Mesendoderm (in vitro differentiated cells): ENCODE measurements at regions not wholly inside any gene's neighbourhood (a gene's known extent, or its start where the extent isn't known, plus 50 kb on each side); places are given as distances from the start of the nearest gene placed in this dataset.
A peak's percentile ranks its signal among the peaks of the same experiment; 100 is the strongest.

Experiments used
- DNase-seq: peaks from one replicate; pipeline ENCODE4 v3.0.0; 2013
- H2AK5ac ChIP-seq: 2 replicates; pipeline ENCODE4 v1.6.1; 2013; ENCODE audit warnings: low read length, inconsistent platforms
- H2BK120ac ChIP-seq: 2 replicates; pipeline ENCODE4 v1.6.1; 2013; ENCODE audit warnings: low read depth, mild to moderate bottlenecking, low read length, moderate library complexity, mixed read lengths
- H2BK15ac ChIP-seq: replicated peaks from 2 replicates; pipeline ENCODE4 v1.6.1; 2013; ENCODE audit warnings: low read depth, mild to moderate bottlenecking, moderate library complexity
- H2BK5ac ChIP-seq: 2 replicates; pipeline ENCODE4 v1.6.1; 2013; ENCODE audit warnings: low read length, inconsistent platforms
- H3K18ac ChIP-seq: 2 replicates; pipeline ENCODE4 v1.6.1; 2013; ENCODE audit warnings: mild to moderate bottlenecking, low read length, mixed read lengths
- H3K23ac ChIP-seq: one replicate; pipeline ENCODE4 v1.6.1; 2013; ENCODE audit warnings: low read length
- H3K27ac ChIP-seq: 2 replicates; pipeline ENCODE4 v1.5.1; 2013; ENCODE audit warnings: low read depth, mild to moderate bottlenecking, inconsistent platforms, low read length, moderate library complexity
- H3K27me3 ChIP-seq: 2 replicates; pipeline ENCODE4 v1.6.1; 2013; ENCODE audit warnings: low read length, control low read depth, mild to moderate bottlenecking, inconsistent platforms; ENCODE audit not compliant: insufficient read depth, poor library complexity
- H3K36me3 ChIP-seq: 2 replicates; pipeline ENCODE4 v1.6.1; 2013; ENCODE audit warnings: low read length, inconsistent platforms; ENCODE audit not compliant: control insufficient read depth, insufficient read depth
- H3K4ac ChIP-seq: one replicate; pipeline ENCODE4 v1.6.1; 2013; ENCODE audit warnings: low read depth, mild to moderate bottlenecking, low read length, moderate library complexity
- H3K4me1 ChIP-seq: 2 replicates; pipeline ENCODE4 v1.6.1; 2013; ENCODE audit warnings: low read depth, low read length, inconsistent platforms; ENCODE audit not compliant: control insufficient read depth
- H3K4me2 ChIP-seq: 2 replicates; pipeline ENCODE4 v1.6.1; 2013; ENCODE audit warnings: low read length
- H3K4me3 ChIP-seq: 2 replicates; pipeline ENCODE4 v1.5.1; 2013; ENCODE audit warnings: mild to moderate bottlenecking, low read length
- H3K56ac ChIP-seq: one replicate; pipeline ENCODE4 v1.6.1; 2013; ENCODE audit warnings: low read length
- H3K79me1 ChIP-seq: 2 replicates; pipeline ENCODE4 v1.6.1; 2013; ENCODE audit warnings: low read length, inconsistent platforms
- H3K79me2 ChIP-seq: 2 replicates; pipeline ENCODE4 v1.6.1; 2013; ENCODE audit warnings: mild to moderate bottlenecking, low read length; ENCODE audit not compliant: control insufficient read depth, insufficient read depth
- H3K9ac ChIP-seq: 2 replicates; pipeline ENCODE4 v1.6.1; 2013; ENCODE audit warnings: low read length, inconsistent platforms
- H4K5ac ChIP-seq: one replicate; pipeline ENCODE4 v1.6.1; 2013; ENCODE audit warnings: low read length
- H4K8ac ChIP-seq: one replicate; pipeline ENCODE4 v1.6.1; 2013; ENCODE audit warnings: low read depth, mild to moderate bottlenecking, control low read depth, low read length, moderate library complexity
- WGBS: extraction: QIAGEN DNeasy Blood & Tissue Kit; methylation state at CpG from one replicate; pipeline ENCODE4 v1.1.7; 2013; ENCODE audit warnings: low lambda C conversion rate, missing lambda C conversion rate; ENCODE audit not compliant: insufficient coverage; ENCODE audit errors: extremely low coverage; 5-methylcytosine and 5-hydroxymethylcytosine counted together

GRCh38 chr2:105454801-105455485 lies 56.1 kb upstream of the FHL2 start:
- H2BK5ac ChIP-seq: no peak overlapping the region
- H3K23ac ChIP-seq: no peak overlapping the region
- WGBS: no CpG with 5 or more reads among the region's 6 CpGs
- H3K4me2 ChIP-seq: no peak overlapping the region
- H2AK5ac ChIP-seq: no peak overlapping the region
- DNase-seq: peak; percentile 55
- no peaks in the 10 kb centered on the region for H3K27me3 ChIP-seq
- no peak overlapping the region for H3K4me3 ChIP-seq
- no peak overlapping the region for H3K18ac ChIP-seq
- no peak overlapping the region for H3K4ac ChIP-seq
- no peak overlapping the region for H3K9ac ChIP-seq
- H3K27ac ChIP-seq: no peak overlapping the region
- H2BK15ac ChIP-seq: no peak overlapping the region
- no peaks in the 10 kb centered on the region for H3K4me1 ChIP-seq
- H4K8ac ChIP-seq: no peak overlapping the region
- H3K79me2 ChIP-seq: no peaks in the 10 kb centered on the region
- H3K36me3 ChIP-seq: no peaks in the 10 kb centered on the region
- no peaks in the 10 kb centered on the region for H3K79me1 ChIP-seq
- H4K5ac ChIP-seq: no peak overlapping the region
- H3K56ac ChIP-seq: no peak overlapping the region
- H2BK120ac ChIP-seq: no peak overlapping the region

- no peaks in the 10 kb centered on the region for H3K79me2 ChIP-seq
- WGBS: no CpG with 5 or more reads among the region's 5 CpGs
These were observed 52.8 kb upstream of the FHL2 start for GRCh38 chr2:105451571-105452166.

GRCh38 chr2:105450471-105450870 lies 51.6 kb upstream of the FHL2 start:
- Histone ChIP-seq H3K9ac (no peak overlapping the region), H3K4ac (no peak overlapping the region), H4K8ac (no peak overlapping the region), H4K5ac (no peak overlapping the region), H3K56ac (no peak overlapping the region), H3K18ac (no peak overlapping the region), H3K36me3 (no peaks in the 10 kb centered on the region), H3K4me2 (no peak overlapping the region), H2BK120ac (no peak overlapping the region), H3K27ac (no peak overlapping the region), H2BK15ac (no peak overlapping the region), H3K79me2 (no peaks in the 10 kb centered on the region), H3K4me3 (no peak overlapping the region), H2AK5ac (no peak overlapping the region), H2BK5ac (no peak overlapping the region), H3K23ac (no peak overlapping the region), H3K79me1 (no peaks in the 10 kb centered on the region), H3K27me3 (no peaks in the 10 kb centered on the region), H3K4me1 (no peaks in the 10 kb centered on the region)
- DNase-seq: no peak
- WGBS: no CpG with 5 or more reads among the region's 6 CpGs

More at GRCh38 chr2:105451571-105452166, 52.8 kb upstream of the FHL2 start:
- Histone ChIP-seq H3K23ac (no peak overlapping the region), H2BK5ac (no peak overlapping the region), H3K9ac (no peak overlapping the region), H3K4me2 (no peak overlapping the region), H4K8ac (no peak overlapping the region), H3K4ac (no peak overlapping the region), H3K56ac (no peak overlapping the region), H2BK120ac (no peak overlapping the region), H2BK15ac (no peak overlapping the region), H3K36me3 (no peaks in the 10 kb centered on the region), H3K4me3 (no peak overlapping the region), H3K79me1 (no peaks in the 10 kb centered on the region), H2AK5ac (no peak overlapping the region), H4K5ac (no peak overlapping the region), H3K18ac (no peak overlapping the region), H3K27me3 (no peaks in the 10 kb centered on the region), H3K4me1 (no peaks in the 10 kb centered on the region), H3K27ac (no peak overlapping the region)
- DNase-seq: no peak

- no peak for DNase-seq
These were observed 50.2 kb upstream of the FHL2 start for GRCh38 chr2:105449076-105449475.

More at GRCh38 chr2:105449076-105449475, 50.2 kb upstream of the FHL2 start:
- H2BK120ac ChIP-seq: no peak overlapping the region
- no peak overlapping the region for H4K8ac ChIP-seq
- no peak overlapping the region for H3K56ac ChIP-seq
- no peak overlapping the region for H4K5ac ChIP-seq
- no peak overlapping the region for H3K9ac ChIP-seq
- H3K27me3 ChIP-seq: no peaks in the 10 kb centered on the region
- H3K18ac ChIP-seq: no peak overlapping the region
- H2AK5ac ChIP-seq: no peak overlapping the region
- H2BK5ac ChIP-seq: no peak overlapping the region
- H3K36me3 ChIP-seq: no peaks in the 10 kb centered on the region
- H3K79me2 ChIP-seq: no peaks in the 10 kb centered on the region
- WGBS: no CpG with 5 or more reads among the region's 3 CpGs
- no peak overlapping the region for H2BK15ac ChIP-seq
- H3K4ac ChIP-seq: no peak overlapping the region
- no peak overlapping the region for H3K23ac ChIP-seq
- H3K4me1 ChIP-seq: no peaks in the 10 kb centered on the region
- H3K79me1 ChIP-seq: no peaks in the 10 kb centered on the region
- H3K4me2 ChIP-seq: no peak overlapping the region
- no peak overlapping the region for H3K27ac ChIP-seq
- no peak overlapping the region for H3K4me3 ChIP-seq
